Mucosa of stomach (tissue), 1 donor: ENCODE measurements at regions not wholly inside any gene's neighbourhood (a gene's known extent, or its start where the extent isn't known, plus 50 kb on each side); places are given as distances from the start of the nearest gene placed in this dataset.
"Not testable (repeated sequence)": the region's sequence is repeated elsewhere in the genome, so short reads cannot be mapped to it uniquely, and the experiment has no call there.

Source experiments
- H3K27me3 ChIP-seq: one replicate; pipeline ENCODE4 v1.7.0; 2013; ENCODE audit warnings: mild to moderate bottlenecking, low read length; ENCODE audit not compliant: control insufficient read depth, insufficient read depth
- H3K36me3 ChIP-seq: one replicate; pipeline ENCODE4 v1.7.0; 2013; ENCODE audit warnings: low read length; ENCODE audit not compliant: control insufficient read depth, insufficient read depth
- H3K4me1 ChIP-seq: one replicate; pipeline ENCODE4 v1.7.0; 2013; ENCODE audit warnings: mild to moderate bottlenecking, low read length; ENCODE audit not compliant: control insufficient read depth, insufficient read depth
- H3K4me3 ChIP-seq: one replicate; pipeline ENCODE4 v1.7.0; 2013; ENCODE audit warnings: low read length
- H3K9ac ChIP-seq: one replicate; pipeline ENCODE4 v1.7.0; 2013; ENCODE audit warnings: mild to moderate bottlenecking, low read length, moderate library complexity
- H3K9me3 ChIP-seq: one replicate; pipeline ENCODE4 v1.7.0; 2013; ENCODE audit warnings: mild to moderate bottlenecking, low read length, moderate library complexity; ENCODE audit not compliant: control insufficient read depth
- donor health status: Pancreatic carcinoma.

GRCh38 chr9:134546246-134546731 is 95.3 kb upstream of the COL5A1 start:
- H3K9me3 ChIP-seq = no peaks in the 10 kb centered on the region
- no peak overlapping the region for H3K4me3 ChIP-seq
- peak overlapping the region; percentile 47 for H3K9ac ChIP-seq
- H3K27me3 ChIP-seq = no peaks in the 10 kb centered on the region
- H3K36me3 ChIP-seq = no peaks in the 10 kb centered on the region
- peaks cover 6% of the 10 kb centered on the region for H3K4me1 ChIP-seq

DNA sequence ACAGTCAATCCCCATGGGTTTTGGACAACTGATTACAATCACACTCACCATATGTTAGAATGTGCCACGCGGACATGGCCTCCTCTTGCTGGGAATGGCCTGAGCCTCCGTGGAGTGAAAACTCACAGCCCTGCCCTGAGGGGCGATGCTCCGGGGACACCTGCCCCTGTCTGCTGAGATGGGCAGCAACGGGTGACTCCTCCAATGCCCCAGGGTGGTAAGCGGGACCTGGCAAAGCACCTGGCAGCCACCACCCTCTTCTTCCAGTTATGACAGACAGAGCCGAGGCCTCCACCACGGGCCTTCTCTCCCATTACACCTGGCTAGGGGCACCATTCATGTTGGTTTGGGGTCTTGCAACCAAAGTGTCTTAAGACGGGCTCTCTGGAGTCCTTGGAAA is 94.9 kb upstream of the COL5A1 start:
- Histone ChIP-seq H3K36me3 (no peaks in the 10 kb centered on the region), H3K9me3 (no peaks in the 10 kb centered on the region), H3K4me3 (no peak overlapping the region), H3K4me1 (peaks cover 6% of the 10 kb centered on the region), H3K27me3 (no peaks in the 10 kb centered on the region), H3K9ac (no peak overlapping the region)

DNA sequence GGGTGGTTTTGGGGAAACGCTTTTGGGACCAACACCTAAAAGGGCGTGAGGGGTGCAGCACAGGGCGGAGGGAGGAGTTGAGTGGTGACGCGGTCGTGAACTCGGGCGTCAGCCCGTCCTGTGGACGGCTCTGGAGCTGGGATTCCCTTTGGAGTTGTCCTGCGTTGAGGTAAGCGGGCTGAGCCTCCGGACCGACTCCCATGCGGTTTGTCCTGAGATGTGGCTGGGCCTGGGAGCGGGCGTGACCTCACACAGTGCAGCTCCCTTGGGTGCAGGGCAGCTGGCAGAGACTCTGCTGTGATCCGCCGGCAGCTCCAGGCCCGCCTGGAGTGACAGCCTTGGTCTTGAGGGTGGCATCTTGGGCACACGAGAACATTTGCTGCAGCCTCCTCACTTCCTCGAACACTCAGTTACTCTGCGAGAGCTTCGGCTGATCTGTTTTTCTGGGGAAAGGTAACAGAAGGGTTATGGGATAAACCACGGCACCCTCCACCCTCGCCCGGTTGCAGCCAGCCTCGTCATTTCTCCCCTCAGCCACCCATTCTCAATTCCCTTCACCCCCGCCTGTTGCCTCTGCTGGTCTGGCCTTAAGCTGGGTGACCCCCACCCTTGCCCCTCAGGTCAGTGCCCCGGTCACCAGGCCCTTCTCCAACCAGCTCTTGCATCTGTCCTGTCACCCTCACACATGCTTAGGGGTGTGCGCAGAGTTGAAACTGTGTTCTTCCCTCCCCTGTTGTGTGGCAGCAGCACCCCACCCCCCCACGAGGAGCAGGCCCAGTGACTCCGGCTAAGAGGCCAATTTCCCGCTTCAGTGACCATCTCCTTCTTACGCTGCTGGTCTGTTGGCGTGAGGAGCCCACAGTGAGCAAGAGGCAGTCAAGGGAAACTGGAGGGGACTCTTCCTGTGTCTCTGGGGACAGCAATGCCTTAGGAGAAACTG is 94.2 kb upstream of the COL5A1 start:
- Histone ChIP-seq H3K4me1 (peaks cover 6% of the 10 kb centered on the region), H3K4me3 (no peak overlapping the region), H3K9me3 (no peaks in the 10 kb centered on the region), H3K27me3 (no peaks in the 10 kb centered on the region), H3K9ac (no peak overlapping the region), H3K36me3 (no peaks in the 10 kb centered on the region)

DNA sequence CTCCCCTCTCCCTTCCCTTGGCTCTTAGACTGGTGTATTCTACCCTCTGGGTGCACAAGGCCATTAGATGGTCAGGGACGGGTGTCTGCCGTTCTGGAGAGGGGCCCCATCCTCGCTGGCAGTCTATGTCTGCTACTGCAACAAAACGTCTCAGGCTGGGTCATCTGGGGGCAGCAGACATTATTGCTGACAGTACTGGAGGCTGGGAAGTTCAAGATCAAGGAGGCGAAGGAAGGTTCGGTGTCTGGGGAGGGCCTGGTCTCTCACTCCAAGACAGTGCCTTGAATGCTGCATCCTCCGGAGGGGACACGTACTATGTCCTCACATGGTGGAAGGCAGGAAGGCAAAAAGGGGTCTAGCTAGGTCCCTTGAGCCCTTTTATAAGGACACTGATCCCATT is 93.4 kb upstream of the COL5A1 start:
- H3K4me3 ChIP-seq = no peak overlapping the region
- no peaks in the 10 kb centered on the region for H3K27me3 ChIP-seq
- no peak overlapping the region for H3K9ac ChIP-seq
- H3K9me3 ChIP-seq = no peaks in the 10 kb centered on the region
- H3K4me1 ChIP-seq = peaks cover 6% of the 10 kb centered on the region
- H3K36me3 ChIP-seq = no peaks in the 10 kb centered on the region

- Histone ChIP-seq H3K27me3 (no peaks in the 10 kb centered on the region), H3K4me1 (peaks cover 6% of the 10 kb centered on the region), H3K4me3 (no peak overlapping the region), H3K9ac (no peak overlapping the region), H3K9me3 (no peaks in the 10 kb centered on the region), H3K36me3 (no peaks in the 10 kb centered on the region)
Measured at GRCh38 chr9:134548618-134549017, 93.0 kb upstream of the COL5A1 start.

DNA sequence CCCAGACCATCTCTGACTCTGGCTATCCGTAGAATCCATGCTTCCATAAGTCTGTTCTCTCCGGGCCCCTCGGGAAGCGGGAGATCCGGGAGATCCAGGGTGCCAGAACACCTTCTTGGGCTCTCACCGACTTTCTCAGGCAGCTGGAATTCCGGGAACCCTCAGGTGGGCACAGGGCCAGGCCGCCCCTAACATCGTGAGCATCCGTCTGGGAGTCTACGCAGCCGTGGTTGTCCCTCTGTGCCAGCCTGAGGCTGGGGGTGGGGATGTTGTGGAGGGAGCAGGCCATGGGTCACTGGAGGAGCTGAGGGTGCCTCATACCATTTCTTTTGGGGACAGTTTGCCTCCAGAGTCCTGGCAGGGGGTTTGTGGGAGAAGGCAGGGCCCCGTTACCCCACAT is 92.3 kb upstream of the COL5A1 start:
- Histone ChIP-seq H3K27me3 (no peaks in the 10 kb centered on the region), H3K9me3 (no peaks in the 10 kb centered on the region), H3K4me3 (no peak overlapping the region), H3K36me3 (no peaks in the 10 kb centered on the region), H3K9ac (no peak overlapping the region), H3K4me1 (peaks cover 6% of the 10 kb centered on the region)

DNA sequence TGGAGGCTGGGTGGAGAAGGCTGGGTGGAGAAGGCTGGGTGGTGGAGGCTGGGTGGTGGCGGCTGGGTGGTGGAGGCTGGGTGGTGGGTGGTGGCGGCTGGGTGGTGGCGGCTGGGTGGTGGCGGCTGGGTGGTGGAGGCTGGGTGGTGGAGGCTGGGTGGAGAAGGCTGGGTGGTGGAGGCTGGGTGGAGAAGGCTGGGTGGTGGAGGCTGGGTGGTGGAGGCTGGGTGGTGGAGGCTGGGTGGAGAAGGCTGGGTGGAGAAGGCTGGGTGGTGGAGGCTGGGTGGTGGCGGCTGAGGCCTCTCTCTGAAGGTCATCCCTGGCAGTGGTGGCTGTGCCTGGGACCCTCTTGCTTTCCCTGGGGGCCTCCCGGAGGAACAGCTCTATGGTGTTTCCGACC is 91.5 kb upstream of the COL5A1 start:
- not testable (repeated sequence) for H3K27me3 ChIP-seq, H3K9me3 ChIP-seq, H3K4me3 ChIP-seq, H3K9ac ChIP-seq, H3K36me3 ChIP-seq, H3K4me1 ChIP-seq

DNA sequence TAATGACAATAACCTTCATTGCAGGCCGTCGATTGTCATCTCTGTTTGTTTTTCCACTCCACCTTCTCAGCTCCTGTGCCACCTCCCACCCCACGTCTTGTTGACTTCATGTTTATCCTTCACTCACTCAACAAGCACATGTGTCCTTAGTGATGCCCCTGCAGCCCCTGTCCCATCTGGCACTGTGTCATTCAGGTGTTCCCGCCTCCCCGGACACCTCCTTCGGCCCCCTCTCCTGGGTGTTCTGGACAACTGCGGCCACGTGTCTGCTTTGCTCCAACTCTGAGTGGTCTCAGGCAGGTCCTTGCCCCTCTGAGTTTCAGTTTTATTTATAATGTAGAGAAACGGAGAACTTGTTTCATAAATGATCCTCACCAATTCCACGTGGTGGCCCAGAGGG is 91.0 kb upstream of the COL5A1 start:
- H3K4me1 ChIP-seq = peaks cover 6% of the 10 kb centered on the region
- H3K27me3 ChIP-seq = no peaks in the 10 kb centered on the region
- no peak overlapping the region for H3K4me3 ChIP-seq
- no peaks in the 10 kb centered on the region for H3K9me3 ChIP-seq
- H3K36me3 ChIP-seq = no peaks in the 10 kb centered on the region
- H3K9ac ChIP-seq = no peak overlapping the region

DNA sequence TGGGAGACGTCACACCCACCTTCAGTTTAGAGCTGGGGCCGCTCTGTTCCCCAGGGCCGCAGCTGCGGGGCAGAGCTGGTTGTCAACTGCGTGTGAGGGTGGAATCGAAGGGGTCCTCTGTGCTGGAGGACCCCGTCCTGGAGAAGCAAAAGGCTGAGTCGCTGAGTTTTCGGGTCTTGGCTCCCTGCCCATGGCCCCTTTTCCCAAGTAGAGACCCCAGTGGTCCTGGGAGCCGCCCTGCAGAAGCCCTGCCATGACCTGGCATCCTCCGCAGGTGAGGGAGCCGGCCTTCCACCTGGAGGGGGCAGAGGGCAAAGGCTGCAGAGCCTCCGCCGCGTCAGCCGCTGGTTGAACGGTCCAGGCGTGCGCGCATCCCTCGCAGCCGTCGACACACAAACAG is 90.4 kb upstream of the COL5A1 start:
- Histone ChIP-seq H3K27me3 (no peaks in the 10 kb centered on the region), H3K9ac (no peak overlapping the region), H3K36me3 (no peaks in the 10 kb centered on the region), H3K4me1 (peaks cover 1% of the 10 kb centered on the region), H3K9me3 (no peaks in the 10 kb centered on the region), H3K4me3 (no peak overlapping the region)

DNA sequence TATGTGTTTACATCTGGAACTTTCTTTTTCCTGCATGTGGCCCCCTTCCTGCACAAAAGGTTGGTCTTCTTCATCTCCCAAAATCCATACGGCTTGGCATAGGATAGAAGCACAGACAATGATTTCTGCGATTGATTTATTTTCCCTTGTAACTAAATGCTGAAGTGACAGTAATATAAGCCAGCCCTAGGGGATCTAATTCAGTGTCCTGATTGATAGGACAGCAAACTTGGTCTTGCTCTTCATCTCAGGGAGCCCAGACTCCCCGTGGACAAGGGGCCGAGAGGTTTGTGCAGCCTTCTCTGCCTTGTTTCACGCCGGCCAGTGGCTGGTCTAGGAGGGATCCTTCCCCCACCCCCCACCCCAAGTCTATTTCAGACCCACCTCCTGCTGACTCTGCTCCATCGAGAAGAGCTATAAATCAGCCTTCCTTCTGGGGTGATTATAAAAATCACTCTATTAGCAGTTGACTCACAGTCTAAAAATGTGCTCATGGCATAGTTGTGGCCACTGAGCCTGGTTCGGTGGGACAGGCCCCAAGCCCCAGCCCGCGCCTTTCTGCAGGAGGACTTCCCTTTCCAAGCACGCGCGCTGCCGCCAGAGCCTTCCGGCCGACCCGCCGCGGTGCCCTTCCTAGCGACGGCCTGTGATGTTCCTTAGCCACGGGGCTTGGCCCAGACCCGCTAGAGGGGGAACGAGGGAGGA is 89.8 kb upstream of the COL5A1 start:
- Histone ChIP-seq H3K27me3 (no peaks in the 10 kb centered on the region), H3K36me3 (no peaks in the 10 kb centered on the region), H3K4me3 (no peak overlapping the region), H3K4me1 (no peaks in the 10 kb centered on the region), H3K9ac (no peak overlapping the region), H3K9me3 (no peaks in the 10 kb centered on the region)

GRCh38 chr9:134552349-134552990 is 89.1 kb upstream of the COL5A1 start:
- H3K9ac ChIP-seq = no peak overlapping the region
- no peak overlapping the region for H3K4me3 ChIP-seq
- H3K9me3 ChIP-seq = no peaks in the 10 kb centered on the region
- no peaks in the 10 kb centered on the region for H3K36me3 ChIP-seq
- no peaks in the 10 kb centered on the region for H3K4me1 ChIP-seq
- H3K27me3 ChIP-seq = no peaks in the 10 kb centered on the region
